ENCODE measurements at regions not wholly inside any gene's neighbourhood (a gene's known extent, or its start where the extent isn't known, plus 50 kb on each side); places are given as distances from the start of the nearest gene placed in this dataset.

- H3K27me3 Mint-ChIP-seq (ENCODE audit: insufficient read depth, unreplicated experiment) = no peaks in the 10 kb centered on the region
- ChIA-PET POLR2A (interaction anchor here (0.5 kb wide), 1 partner anchor 191 kb away, joined by 3 read pairs; no protein-coding TSS in a partner anchor), CTCF (interaction anchor here (0.7 kb wide), 1 partner anchor 14 kb away, joined by 3 read pairs; no protein-coding TSS in a partner anchor)
- peak; percentile 37 for DNase-seq (ENCODE audit: unreplicated experiment)
- intact Hi-C loops (cut with micrococcal nuclease) = no loop called here
- no peaks in the 10 kb centered on the region for H3K9me3 Mint-ChIP-seq (ENCODE audit: unreplicated experiment)
- H3K36me3 Mint-ChIP-seq (ENCODE audit: insufficient read depth, unreplicated experiment) = no peaks in the 10 kb centered on the region
- no peak overlapping the region for H3K27ac Mint-ChIP-seq (ENCODE audit: low read depth, unreplicated experiment)
- no peak overlapping the region for H3K4me3 Mint-ChIP-seq (ENCODE audit: unreplicated experiment)
- H3K4me1 Mint-ChIP-seq (ENCODE audit: insufficient read depth, unreplicated experiment) = no peaks in the 10 kb centered on the region
- BruUV-seq (replicated peaks) = no TSS peak
- no peak for TF ChIP-seq CTCF (IDR thresholded peaks at IDR 0.05; ENCODE audit: unreplicated experiment)
Measured at GRCh38 chr5:109584986-109585599, 104.6 kb upstream of the MAN2A1 start.

GRCh38 chr5:109580225-109580624, 109.5 kb upstream of the MAN2A1 start:
- ChIA-PET CTCF (interaction anchor here (1.6 kb wide), 1 partner anchor 11 kb away, joined by 5 read pairs; no protein-coding TSS in a partner anchor), POLR2A (interaction anchor here (0.6 to 1.5 kb wide), 2 partner anchors 11 to 46 kb away, joined by 4 read pairs; no protein-coding TSS in a partner anchor)
- H3K27ac Mint-ChIP-seq (ENCODE audit: low read depth, unreplicated experiment) = no peak overlapping the region
- H3K4me3 Mint-ChIP-seq (ENCODE audit: unreplicated experiment) = no peak overlapping the region
- BruUV-seq (replicated peaks) = no TSS peak
- intact Hi-C loops (cut with micrococcal nuclease) = no loop called here
- no peak for DNase-seq (ENCODE audit: unreplicated experiment)
- H3K9me3 Mint-ChIP-seq (ENCODE audit: unreplicated experiment) = no peaks in the 10 kb centered on the region
- no peaks in the 10 kb centered on the region for H3K36me3 Mint-ChIP-seq (ENCODE audit: insufficient read depth, unreplicated experiment)
- no peak for TF ChIP-seq CTCF (IDR thresholded peaks at IDR 0.05; ENCODE audit: unreplicated experiment)
- no peaks in the 10 kb centered on the region for H3K4me1 Mint-ChIP-seq (ENCODE audit: insufficient read depth, unreplicated experiment)
- no peaks in the 10 kb centered on the region for H3K27me3 Mint-ChIP-seq (ENCODE audit: insufficient read depth, unreplicated experiment)

- no peak for TF ChIP-seq CTCF (IDR thresholded peaks at IDR 0.05; ENCODE audit: unreplicated experiment)
- H3K4me1 Mint-ChIP-seq (ENCODE audit: insufficient read depth, unreplicated experiment) = no peaks in the 10 kb centered on the region
- H3K27ac Mint-ChIP-seq (ENCODE audit: low read depth, unreplicated experiment) = no peak overlapping the region
- no peaks in the 10 kb centered on the region for H3K36me3 Mint-ChIP-seq (ENCODE audit: insufficient read depth, unreplicated experiment)
- H3K27me3 Mint-ChIP-seq (ENCODE audit: insufficient read depth, unreplicated experiment) = no peaks in the 10 kb centered on the region
- BruUV-seq (replicated peaks) = no TSS peak
- intact Hi-C loops (cut with micrococcal nuclease) = no loop called here
- no peak for DNase-seq (ENCODE audit: unreplicated experiment)
- POLR2A ChIA-PET = no interaction called here
- CTCF ChIA-PET = interaction anchor here (1.2 kb wide), 1 partner anchor 113 kb away, joined by 4 read pairs; no protein-coding TSS in a partner anchor
- H3K9me3 Mint-ChIP-seq (ENCODE audit: unreplicated experiment) = no peaks in the 10 kb centered on the region
- no peak overlapping the region for H3K4me3 Mint-ChIP-seq (ENCODE audit: unreplicated experiment)
Measured at GRCh38 chr5:109575506-109575905, 114.2 kb upstream of the MAN2A1 start.

- POLR2A ChIA-PET = no interaction called here
- no TSS peak for BruUV-seq (replicated peaks)
- DNase-seq (ENCODE audit: unreplicated experiment) = no peak
- no peak for TF ChIP-seq CTCF (IDR thresholded peaks at IDR 0.05; ENCODE audit: unreplicated experiment)
- Mint-ChIP-seq H3K27me3 (ENCODE audit: insufficient read depth, unreplicated experiment) (no peaks in the 10 kb centered on the region), H3K9me3 (ENCODE audit: unreplicated experiment) (no peaks in the 10 kb centered on the region), H3K36me3 (ENCODE audit: insufficient read depth, unreplicated experiment) (no peaks in the 10 kb centered on the region), H3K4me1 (ENCODE audit: insufficient read depth, unreplicated experiment) (no peaks in the 10 kb centered on the region), H3K4me3 (ENCODE audit: unreplicated experiment) (no peak overlapping the region), H3K27ac (ENCODE audit: low read depth, unreplicated experiment) (no peak overlapping the region)
- intact Hi-C loops (cut with micrococcal nuclease) = no loop called here
- CTCF ChIA-PET = interaction anchor here (0.6 to 1.2 kb wide), 2 partner anchors 19 to 114 kb away, joined by 3 to 4 read pairs; no protein-coding TSS in a partner anchor
Measured at GRCh38 chr5:109574985-109575384, 114.7 kb upstream of the MAN2A1 start.
